AG09309 (cell line): ENCODE measurements at regions not wholly inside any gene's neighbourhood (a gene's known extent, or its start where the extent isn't known, plus 50 kb on each side); places are given as distances from the start of the nearest gene placed in this dataset.

Experiments used
- DNase-seq: peaks from one replicate; pipeline ENCODE4 v3.0.0-alpha.2; 2010; ENCODE audit warnings: low read depth
- H3K4me3 ChIP-seq: 2 replicates; pipeline ENCODE4 v1.5.1; 2011; ENCODE audit warnings: mild to moderate bottlenecking, low read depth, low read length, moderate library complexity; ENCODE audit not compliant: control insufficient read depth
- CTCF ChIP-seq: IDR thresholded peaks from 2 replicates; pipeline ENCODE4 v1.5.1; 2011; ENCODE audit warnings: mild to moderate bottlenecking, low read depth, low read length, inconsistent platforms; ENCODE audit not compliant: insufficient read depth, control insufficient read depth; ENCODE audit errors: missing control alignments

- no peak for TF ChIP-seq CTCF
- no peak for DNase-seq
- H3K4me3 ChIP-seq, result no peak overlapping the region
Observed at GRCh38 chr4:151558496-151559113, 149.6 kb downstream of the FHIP1A start.

GRCh38 chr4:151559595-151559994, 150.6 kb downstream of the FHIP1A start:
- TF ChIP-seq CTCF, result no peak
- no peak overlapping the region for H3K4me3 ChIP-seq

GRCh38 chr4:151561551-151562256, 152.7 kb downstream of the FHIP1A start:
- TF ChIP-seq CTCF, result no peak
- H3K4me3 ChIP-seq, result no peak overlapping the region
- no peak for DNase-seq

More at GRCh38 chr4:151559595-151559994, 150.6 kb downstream of the FHIP1A start:
- DNase-seq, result no peak

GRCh38 chr4:151563194-151563593, 154.2 kb downstream of the FHIP1A start:
- TF ChIP-seq CTCF, result no peak
- no peak for DNase-seq
- H3K4me3 ChIP-seq, result no peak overlapping the region

- no peak overlapping the region for H3K4me3 ChIP-seq
- no peak for DNase-seq
- TF ChIP-seq CTCF, result no peak
Observed at GRCh38 chr4:151564321-151564720, 155.3 kb downstream of the FHIP1A start.

GRCh38 chr4:151565583-151565982, 156.6 kb downstream of the FHIP1A start:
- DNase-seq, result no peak
- H3K4me3 ChIP-seq, result no peak overlapping the region
- TF ChIP-seq CTCF, result no peak
